COLO829 (cell line): ENCODE measurements at regions not wholly inside any gene's neighbourhood (a gene's known extent, or its start where the extent isn't known, plus 50 kb on each side); places are given as distances from the start of the nearest gene placed in this dataset.

ENCODE experiments used
- DNase-seq: peaks from one replicate; pipeline ENCODE4 v3.0.0; 2012; ENCODE audit warnings: low spot score

- DNase-seq: no peak
These were observed 133.1 kb downstream of the IQUB start for GRCh38 chr7:123401295-123401694.

GRCh38 chr7:123400196-123400595 is 134.2 kb downstream of the IQUB start:
- no peak for DNase-seq

- no peak for DNase-seq
These were observed 135.5 kb downstream of the IQUB start for GRCh38 chr7:123398921-123399320.

GRCh38 chr7:123397746-123398338 is 136.6 kb downstream of the IQUB start:
- DNase-seq: no peak

GRCh38 chr7:123393623-123394022 is 140.8 kb downstream of the IQUB start:
- no peak for DNase-seq

- peak; percentile 30 for DNase-seq
These were observed 162.0 kb downstream of the IQUB start for GRCh38 chr7:123372368-123372767.

GRCh38 chr7:123367484-123368122 is 166.8 kb downstream of the IQUB start:
- peak; percentile 74 for DNase-seq

- DNase-seq: no peak
These were observed 167.3 kb upstream of the SLC13A1 start for GRCh38 chr7:123367031-123367430.

- DNase-seq: no peak
These were observed 166.9 kb upstream of the SLC13A1 start for GRCh38 chr7:123366626-123367025.

- DNase-seq: no peak
These were observed 160.9 kb upstream of the SLC13A1 start for GRCh38 chr7:123360631-123361030.

GRCh38 chr7:123355576-123356190 is 155.9 kb upstream of the SLC13A1 start:
- DNase-seq: peak; percentile 98

- DNase-seq: no peak
These were observed 153.2 kb upstream of the SLC13A1 start for GRCh38 chr7:123352973-123353372.

- no peak for DNase-seq
These were observed 152.0 kb upstream of the SLC13A1 start for GRCh38 chr7:123351516-123352505.

- no peak for DNase-seq
These were observed 151.3 kb upstream of the SLC13A1 start for GRCh38 chr7:123351027-123351426.

- DNase-seq: no peak
These were observed 148.9 kb upstream of the SLC13A1 start for GRCh38 chr7:123348690-123349089.

- DNase-seq: no peak
These were observed 147.0 kb upstream of the SLC13A1 start for GRCh38 chr7:123346766-123347165.

- no peak for DNase-seq
These were observed 143.8 kb upstream of the SLC13A1 start for GRCh38 chr7:123343611-123344010.

GRCh38 chr7:123341102-123341501 is 141.3 kb upstream of the SLC13A1 start:
- DNase-seq: no peak

GRCh38 chr7:123338688-123339087 is 138.9 kb upstream of the SLC13A1 start:
- no peak for DNase-seq

- DNase-seq: no peak
These were observed 130.3 kb upstream of the SLC13A1 start for GRCh38 chr7:123329988-123330643.

GRCh38 chr7:123327661-123328060 is 127.9 kb upstream of the SLC13A1 start:
- DNase-seq: no peak

GRCh38 chr7:123324283-123324682 is 124.5 kb upstream of the SLC13A1 start:
- DNase-seq: no peak
